HepG2 (cell line): ENCODE measurements at regions not wholly inside any gene's neighbourhood (a gene's known extent, or its start where the extent isn't known, plus 50 kb on each side); places are given as distances from the start of the nearest gene placed in this dataset.

Source experiments
- CEBPB ChIP-seq: IDR thresholded peaks from 2 replicates; pipeline ENCODE4 v1.6.1; 2011; ENCODE audit warnings: low read depth, low read length, improper control_type of control experiment, borderline replicate concordance
- TF ChIP-seq, protein P1 (sequence below): sonication (generic); formaldehyde crosslinking; IDR thresholded peaks from 2 replicates; pipeline ENCODE4 v1.5.0; 2020; ENCODE audit warnings: mild to moderate bottlenecking, missing genetic modification reagents, moderate library complexity

DNA sequence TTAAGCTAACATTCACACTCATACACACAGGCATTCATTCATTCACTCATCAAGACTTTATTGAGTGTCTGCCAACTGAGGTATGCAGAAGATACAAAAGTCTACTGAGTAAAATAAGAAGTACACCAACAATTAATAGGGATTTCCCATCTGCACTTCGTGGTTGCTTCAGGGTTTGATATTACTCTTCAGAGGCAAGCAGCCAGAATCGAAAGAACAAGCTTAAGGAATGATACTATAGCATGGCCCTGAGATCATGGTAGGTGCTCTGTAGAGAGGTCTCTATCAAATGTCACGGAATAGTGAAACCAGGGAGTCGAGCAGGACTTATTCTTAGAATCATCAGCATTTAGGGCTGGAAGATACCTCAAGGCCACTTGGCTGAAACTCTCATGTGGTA, 135.4 kb downstream of the NRN1 start:
- no peak for TF ChIP-seq CEBPB
- TF ChIP-seq, protein P1, sequence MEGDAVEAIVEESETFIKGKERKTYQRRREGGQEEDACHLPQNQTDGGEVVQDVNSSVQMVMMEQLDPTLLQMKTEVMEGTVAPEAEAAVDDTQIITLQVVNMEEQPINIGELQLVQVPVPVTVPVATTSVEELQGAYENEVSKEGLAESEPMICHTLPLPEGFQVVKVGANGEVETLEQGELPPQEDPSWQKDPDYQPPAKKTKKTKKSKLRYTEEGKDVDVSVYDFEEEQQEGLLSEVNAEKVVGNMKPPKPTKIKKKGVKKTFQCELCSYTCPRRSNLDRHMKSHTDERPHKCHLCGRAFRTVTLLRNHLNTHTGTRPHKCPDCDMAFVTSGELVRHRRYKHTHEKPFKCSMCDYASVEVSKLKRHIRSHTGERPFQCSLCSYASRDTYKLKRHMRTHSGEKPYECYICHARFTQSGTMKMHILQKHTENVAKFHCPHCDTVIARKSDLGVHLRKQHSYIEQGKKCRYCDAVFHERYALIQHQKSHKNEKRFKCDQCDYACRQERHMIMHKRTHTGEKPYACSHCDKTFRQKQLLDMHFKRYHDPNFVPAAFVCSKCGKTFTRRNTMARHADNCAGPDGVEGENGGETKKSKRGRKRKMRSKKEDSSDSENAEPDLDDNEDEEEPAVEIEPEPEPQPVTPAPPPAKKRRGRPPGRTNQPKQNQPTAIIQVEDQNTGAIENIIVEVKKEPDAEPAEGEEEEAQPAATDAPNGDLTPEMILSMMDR, result no peak
